Activated CD4-positive, alpha-beta T cell treated with anti-CD3 and anti-CD28 coated beads, Interleukin-10, Interleukin-2, amounts not matched to agents 100 ng/mL and 50 ng/mL, durations not matched to agents 16 hours and 8 hours (primary cell): ENCODE measurements at regions not wholly inside any gene's neighbourhood (a gene's known extent, or its start where the extent isn't known, plus 50 kb on each side); places are given as distances from the start of the nearest gene placed in this dataset.

Experiments used
- DNase-seq: peaks from one replicate; pipeline ENCODE4 v3.0.0-alpha.2; 2020

GRCh38 chr5:52504584-52505240 is 283.0 kb upstream of the ITGA1 start:
- no peak for DNase-seq

GRCh38 chr5:52517667-52518066 is 270.0 kb upstream of the ITGA1 start:
- no peak for DNase-seq

GRCh38 chr5:52520171-52520570 is 267.5 kb upstream of the ITGA1 start:
- DNase-seq: no peak

- DNase-seq: no peak
Measured at GRCh38 chr5:52521236-52521635, 266.5 kb upstream of the ITGA1 start.

GRCh38 chr5:52523701-52524100 is 264.0 kb upstream of the ITGA1 start:
- DNase-seq: no peak

- no peak for DNase-seq
Measured at GRCh38 chr5:52531105-52531504, 256.6 kb upstream of the ITGA1 start.

- no peak for DNase-seq
Measured at GRCh38 chr5:52543594-52543993, 244.1 kb upstream of the ITGA1 start.

GRCh38 chr5:52544738-52545137 is 243.0 kb upstream of the ITGA1 start:
- DNase-seq: peak; percentile 13

GRCh38 chr5:52554293-52554692 is 233.4 kb upstream of the ITGA1 start:
- no peak for DNase-seq

GRCh38 chr5:52560366-52560765 is 227.3 kb upstream of the ITGA1 start:
- no peak for DNase-seq

- DNase-seq: no peak
Measured at GRCh38 chr5:52562473-52562872, 225.2 kb upstream of the ITGA1 start.

- no peak for DNase-seq
Measured at GRCh38 chr5:52564587-52564986, 223.1 kb upstream of the ITGA1 start.

- no peak for DNase-seq
Measured at GRCh38 chr5:52577546-52577945, 210.2 kb upstream of the ITGA1 start.

- DNase-seq: no peak
Measured at GRCh38 chr5:52579391-52579790, 208.3 kb upstream of the ITGA1 start.

- DNase-seq: no peak
Measured at GRCh38 chr5:52580921-52581320, 206.8 kb upstream of the ITGA1 start.

- no peak for DNase-seq
Measured at GRCh38 chr5:52582313-52582712, 205.4 kb upstream of the ITGA1 start.

GRCh38 chr5:52587131-52587530 is 200.6 kb upstream of the ITGA1 start:
- DNase-seq: no peak

- DNase-seq: no peak
Measured at GRCh38 chr5:52597625-52598024, 190.1 kb upstream of the ITGA1 start.

GRCh38 chr5:52598968-52599367 is 188.7 kb upstream of the ITGA1 start:
- DNase-seq: no peak

GRCh38 chr5:52603778-52604554 is 183.8 kb upstream of the ITGA1 start:
- DNase-seq: no peak

GRCh38 chr5:52605317-52606313 is 182.1 kb upstream of the ITGA1 start:
- DNase-seq: no peak

GRCh38 chr5:52607227-52607824 is 180.4 kb upstream of the ITGA1 start:
- no peak for DNase-seq

GRCh38 chr5:52620315-52620714 is 167.4 kb upstream of the ITGA1 start:
- peak; percentile 1 for DNase-seq
